ENCODE measurements at regions not wholly inside any gene's neighbourhood (a gene's known extent, or its start where the extent isn't known, plus 50 kb on each side); places are given as distances from the start of the nearest gene placed in this dataset.
"Not testable (repeated sequence)": the region's sequence is repeated elsewhere in the genome, so short reads cannot be mapped to it uniquely, and the experiment has no call there.

- CTCF ChIA-PET (ENCODE audit: partially characterized antibody); FAIRE-seq: not testable (repeated sequence)
Measured at GRCh38 chr4:174045829-174046228, 237.6 kb downstream of the FBXO8 start.

More at GRCh38 chr4:174045829-174046228, 237.6 kb downstream of the FBXO8 start:
- H3K4ac ChIP-seq (replicated peaks; ENCODE audit: insufficient read length, low read depth, low read length); H2BK15ac ChIP-seq (ENCODE audit: low read length); H2BK12ac ChIP-seq (ENCODE audit: low read depth, low read length); H3K27ac ChIP-seq (ENCODE audit: low read depth, low read length); H3K4me2 ChIP-seq (ENCODE audit: insufficient read depth in 1 of 2, low read depth in 2 of 2, low read length in 2 of 2); H4K8ac ChIP-seq (ENCODE audit: extremely low read depth, insufficient read depth, low read length); H3K27me3 ChIP-seq (replicated peaks in 1 of 4; ENCODE audit: control insufficient read depth in 3 of 4, extremely low read depth in 1 of 4, insufficient read depth in 3 of 4, low read length in 3 of 4); H3K79me1 ChIP-seq (ENCODE audit: low read depth, low read length); H2AFZ ChIP-seq (ENCODE audit: low read length); H3K36me3 ChIP-seq (ENCODE audit: control insufficient read depth in 2 of 4, insufficient read depth in 4 of 4, low read length in 3 of 4); H2BK120ac ChIP-seq (replicated peaks; ENCODE audit: low read depth, low read length); H2BK5ac ChIP-seq (ENCODE audit: low read depth, low read length); H3K4me3 ChIP-seq (ENCODE audit: extremely low read depth in 1 of 4, insufficient read depth in 2 of 4, low read depth in 3 of 4, low read length in 4 of 4); H4K91ac ChIP-seq (replicated peaks; ENCODE audit: insufficient read length, low read length); H3K4me1 ChIP-seq (replicated peaks in 1 of 4; ENCODE audit: control insufficient read depth in 3 of 4, insufficient read depth in 4 of 4, low read length in 3 of 4); H3K23ac ChIP-seq (ENCODE audit: insufficient read length); H3K56ac ChIP-seq (replicated peaks; ENCODE audit: insufficient read length, low read depth, low read length); H4K20me1 ChIP-seq (replicated peaks in 1 of 2; ENCODE audit: control insufficient read depth in 1 of 2, insufficient read depth in 2 of 2, low read length in 2 of 2); H2AK5ac ChIP-seq (ENCODE audit: low read depth, low read length); H3K14ac ChIP-seq (ENCODE audit: insufficient read length); H3K9me3 ChIP-seq (ENCODE audit: insufficient read depth in 2 of 2, low read depth in 1 of 2, low read length in 1 of 2); H4K5ac ChIP-seq (ENCODE audit: insufficient read length, low read depth, low read length); H3K79me2 ChIP-seq (ENCODE audit: control insufficient read depth in 1 of 2, insufficient read depth in 2 of 2, low read length in 2 of 2); POLR2A ChIA-PET (ENCODE audit: partially characterized antibody); DNase-seq (ENCODE audit: low read depth in 1 of 2, low spot score in 2 of 2); H3K23me2 ChIP-seq (ENCODE audit: low read depth, low read length); H3K9ac ChIP-seq (replicated peaks in 1 of 4; ENCODE audit: extremely low read depth in 1 of 4, low read depth in 3 of 4, low read length in 3 of 4); H2BK20ac ChIP-seq (ENCODE audit: low read length); H3K18ac ChIP-seq (ENCODE audit: extremely low read depth, low read length): not testable (repeated sequence)
- 86% methylated on average over 2 of the region's 2 CpGs; no CpG with 5 or more reads in 1 of the 2 experiments for WGBS, 2 experiments (ENCODE audit: extremely low coverage in 1 of 2, insufficient coverage in 1 of 2, insufficient read length in 1 of 2, insufficient replicate concordance in 2 of 2, low coverage in 1 of 2, low lambda C conversion rate in 2 of 2, missing lambda C conversion rate in 1 of 2)
